RWPE2 (cell line): ENCODE measurements at regions not wholly inside any gene's neighbourhood (a gene's known extent, or its start where the extent isn't known, plus 50 kb on each side); places are given as distances from the start of the nearest gene placed in this dataset.
A peak's percentile ranks its signal among the peaks of the same experiment; 100 is the strongest.
"Not testable (repeated sequence)": the region's sequence is repeated elsewhere in the genome, so short reads cannot be mapped to it uniquely, and the experiment has no call there.

ENCODE experiments used
- ATAC-seq: fragments of 200-7000 bp; cut with Tn5 transposase; 3 replicates; pipeline ENCODE4 v1.9.1; 2021; ENCODE audit warnings: low read depth
- DNase-seq: peaks from one replicate; pipeline ENCODE4 v3.0.0-alpha.2; 2020; ENCODE audit warnings: low spot score
- H3K27ac ChIP-seq: fragments of 450-650 bp; 2 replicates; pipeline ENCODE4 v1.5.1; 2017; ENCODE audit warnings: mild to moderate bottlenecking; ENCODE audit not compliant: poor library complexity, severe bottlenecking
- H3K27me3 ChIP-seq: fragments of 250-450 bp; sonication (Bioruptor Pico); 2 replicates; pipeline ENCODE4 v1.5.1; 2021; ENCODE audit warnings: mild to moderate bottlenecking, moderate library complexity; ENCODE audit not compliant: insufficient read depth, poor library complexity, severe bottlenecking
- H3K36me3 ChIP-seq: fragments of 250-450 bp; sonication (Bioruptor Pico); 2 replicates; pipeline ENCODE4 v1.5.1; 2020; ENCODE audit warnings: low read depth, mild to moderate bottlenecking, moderate library complexity
- H3K4me1 ChIP-seq: fragments of 250-450 bp; sonication (Bioruptor Pico); 2 replicates; pipeline ENCODE4 v1.5.1; 2021; ENCODE audit warnings: mild to moderate bottlenecking, moderate library complexity; ENCODE audit not compliant: insufficient read depth, poor library complexity, severe bottlenecking
- H3K4me3 ChIP-seq: fragments of 250-450 bp; sonication (Bioruptor Pico); 2 replicates; pipeline ENCODE4 v1.5.1; 2021; ENCODE audit warnings: mild to moderate bottlenecking, moderate library complexity; ENCODE audit not compliant: severe bottlenecking
- H3K9me3 ChIP-seq: fragments of 250-450 bp; sonication (Bioruptor Pico); 2 replicates; pipeline ENCODE4 v1.5.1; 2021; ENCODE audit warnings: mild to moderate bottlenecking, moderate library complexity; ENCODE audit not compliant: severe bottlenecking
- CTCF ChIP-seq: fragments of 450-650 bp; IDR thresholded peaks from one replicate; pipeline ENCODE4 v1.5.1; 2017; ENCODE audit warnings: mild to moderate bottlenecking, moderate library complexity; ENCODE audit not compliant: poor library complexity, severe bottlenecking

DNA sequence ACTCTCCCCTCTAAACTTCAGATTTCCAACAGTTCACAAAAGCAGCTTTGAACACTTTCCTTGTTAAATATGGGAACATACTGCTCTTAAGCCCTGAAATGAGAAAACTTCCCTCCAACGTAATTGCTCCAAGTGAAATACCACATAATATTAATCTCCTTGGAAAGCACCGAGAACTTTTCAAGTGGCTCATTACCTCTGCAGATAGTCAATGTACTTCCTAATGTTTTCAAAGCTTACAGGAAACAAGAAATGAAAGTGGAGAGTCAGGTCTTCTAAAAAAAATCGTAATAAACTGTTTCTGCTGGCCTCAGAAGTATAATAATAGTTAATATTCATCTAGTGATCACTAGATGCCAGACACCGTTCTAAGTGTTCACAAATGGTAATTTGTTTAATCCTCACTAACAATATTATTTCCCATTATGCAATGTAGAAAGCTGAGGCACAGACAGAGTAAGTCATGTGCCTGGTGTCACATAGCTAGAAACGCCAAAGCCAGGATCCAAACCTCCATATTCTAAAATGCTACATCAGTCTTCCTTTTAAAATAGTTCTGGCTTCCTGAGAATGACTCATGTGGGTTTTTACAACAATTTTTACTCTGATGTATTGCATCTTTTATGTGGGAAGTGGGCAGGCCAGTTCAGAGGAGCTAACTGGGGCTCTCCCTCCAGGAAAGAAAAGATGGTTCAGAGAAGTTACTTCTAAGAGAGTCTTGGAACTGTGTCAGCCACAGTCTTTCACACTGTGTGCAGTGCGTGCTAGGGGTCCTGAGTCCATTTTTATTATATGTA, 177.2 kb downstream of the PLPPR4 start:
- H3K36me3 ChIP-seq: no peaks in the 10 kb centered on the region
- no peak overlapping the region for H3K27ac ChIP-seq
- no peak for TF ChIP-seq CTCF
- H3K4me1 ChIP-seq: no peaks in the 10 kb centered on the region
- H3K9me3 ChIP-seq: no peaks in the 10 kb centered on the region
- DNase-seq: no peak
- no peaks in the 10 kb centered on the region for H3K27me3 ChIP-seq
- ATAC-seq: peak; percentile 48; the same call in 1 of the 3 replicates
- H3K4me3 ChIP-seq: no peak overlapping the region

- H3K4me1 ChIP-seq: not testable (repeated sequence)
These were observed 180.1 kb downstream of the PLPPR4 start for GRCh38 chr1:99444211-99444927.

DNA sequence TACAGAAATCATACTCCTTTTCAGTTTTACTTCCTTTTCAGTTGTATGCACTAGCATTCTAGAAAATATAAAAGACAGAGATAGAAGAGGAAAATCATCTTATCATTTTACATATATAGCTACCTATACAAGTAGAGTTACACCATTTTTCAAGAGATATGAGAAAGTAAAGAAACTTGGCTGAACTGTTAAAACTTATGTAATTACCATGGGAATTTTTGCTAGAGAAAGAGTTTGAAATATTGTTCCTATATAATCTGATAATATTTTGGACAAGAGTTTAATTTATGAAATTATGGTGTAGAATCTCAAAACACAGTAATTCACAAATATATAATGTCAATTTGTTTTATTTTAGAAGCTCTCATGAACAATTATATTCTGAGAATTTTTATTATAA, 180.8 kb downstream of the PLPPR4 start:
- H3K27me3 ChIP-seq: no peaks in the 10 kb centered on the region
- TF ChIP-seq CTCF: no peak
- no peaks in the 10 kb centered on the region for H3K4me1 ChIP-seq
- H3K4me3 ChIP-seq: no peak overlapping the region
- no peak for ATAC-seq
- no peak overlapping the region for H3K27ac ChIP-seq
- no peaks in the 10 kb centered on the region for H3K36me3 ChIP-seq
- H3K9me3 ChIP-seq: no peaks in the 10 kb centered on the region
- DNase-seq: no peak

More at GRCh38 chr1:99444211-99444927, 180.1 kb downstream of the PLPPR4 start:
- not testable (repeated sequence) for H3K27ac ChIP-seq, ATAC-seq, H3K4me3 ChIP-seq, H3K27me3 ChIP-seq, H3K9me3 ChIP-seq, H3K36me3 ChIP-seq, DNase-seq

DNA sequence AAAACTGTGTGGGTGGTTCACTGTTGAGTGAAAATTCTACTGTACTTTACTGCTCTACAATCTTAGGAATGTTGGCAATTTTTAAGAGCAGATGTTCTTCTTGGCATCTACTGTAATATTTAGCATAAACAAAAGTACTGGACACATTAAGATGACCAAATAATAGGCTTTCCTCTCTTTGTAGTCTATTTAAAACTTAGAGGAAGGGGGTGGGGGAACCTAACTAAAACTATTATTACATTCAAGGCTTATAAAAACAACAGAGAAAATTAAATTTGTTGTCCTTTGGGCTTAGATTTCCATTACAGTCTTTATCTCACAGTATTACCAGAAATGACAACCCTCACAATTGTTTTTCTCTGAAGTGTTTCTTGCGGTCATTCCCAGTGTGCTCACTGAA, 181.2 kb downstream of the PLPPR4 start:
- no peak overlapping the region for H3K4me3 ChIP-seq
- no peak for DNase-seq
- no peaks in the 10 kb centered on the region for H3K9me3 ChIP-seq
- H3K27me3 ChIP-seq: no peaks in the 10 kb centered on the region
- no peak for ATAC-seq
- H3K27ac ChIP-seq: no peak overlapping the region
- no peak for TF ChIP-seq CTCF
- H3K4me1 ChIP-seq: no peaks in the 10 kb centered on the region
- no peaks in the 10 kb centered on the region for H3K36me3 ChIP-seq

DNA sequence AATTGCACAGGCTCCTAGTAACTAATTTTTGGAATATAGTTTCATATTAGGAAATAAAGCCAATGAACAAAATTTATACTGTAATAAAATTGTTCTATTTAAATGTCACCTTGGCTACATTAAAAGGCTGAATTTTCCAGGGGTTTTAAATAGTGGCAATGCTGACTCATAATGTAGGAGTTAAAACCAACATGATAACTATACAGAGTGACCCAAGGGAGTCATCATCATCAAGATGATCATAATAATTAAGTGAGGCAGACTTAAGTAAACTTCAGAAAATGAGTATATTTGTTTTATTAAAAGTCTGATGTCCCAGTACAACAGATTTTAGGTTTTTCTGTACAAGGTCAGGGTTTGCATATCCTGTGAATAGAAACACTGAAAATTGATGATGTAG, 183.4 kb downstream of the PLPPR4 start:
- Histone ChIP-seq H3K4me3 (no peak overlapping the region), H3K27ac (no peak overlapping the region), H3K27me3 (no peaks in the 10 kb centered on the region), H3K9me3 (no peaks in the 10 kb centered on the region), H3K4me1 (no peaks in the 10 kb centered on the region), H3K36me3 (no peaks in the 10 kb centered on the region)
- no peak for TF ChIP-seq CTCF
- ATAC-seq: no peak
- DNase-seq: no peak
